Osteocyte (in vitro differentiated cells): ENCODE measurements at regions not wholly inside any gene's neighbourhood (a gene's known extent, or its start where the extent isn't known, plus 50 kb on each side); places are given as distances from the start of the nearest gene placed in this dataset.

ENCODE experiments used
- DNase-seq: peaks from one replicate; pipeline ENCODE4 v3.0.0; 2021; ENCODE audit warnings: mixed read lengths; ENCODE audit not compliant: unreplicated experiment; ENCODE audit errors: extremely low spot score
- H3K27ac Mint-ChIP-seq: one replicate; pipeline ENCODE4 v1.8.0; 2021; ENCODE audit warnings: mild to moderate bottlenecking, mixed read lengths; ENCODE audit not compliant: unreplicated experiment
- H3K27me3 Mint-ChIP-seq: one replicate; pipeline ENCODE4 v1.8.0; 2021; ENCODE audit warnings: mixed read lengths; ENCODE audit not compliant: unreplicated experiment
- H3K36me3 Mint-ChIP-seq: one replicate; pipeline ENCODE4 v1.8.0; 2021; ENCODE audit warnings: mixed read lengths; ENCODE audit not compliant: unreplicated experiment
- H3K4me1 Mint-ChIP-seq: one replicate; pipeline ENCODE4 v1.8.0; 2021; ENCODE audit warnings: mixed read lengths; ENCODE audit not compliant: unreplicated experiment
- H3K4me3 Mint-ChIP-seq: one replicate; pipeline ENCODE4 v1.8.0; 2021; ENCODE audit warnings: mild to moderate bottlenecking, moderate library complexity, mixed read lengths; ENCODE audit not compliant: unreplicated experiment
- H3K9me3 Mint-ChIP-seq: one replicate; pipeline ENCODE4 v1.8.0; 2021; ENCODE audit warnings: mixed read lengths; ENCODE audit not compliant: unreplicated experiment
- CTCF ChIP-seq: fragments of 200-600 bp; sonication (generic); IDR thresholded peaks from 2 replicates; pipeline ENCODE4 v1.5.0; 2021; ENCODE audit warnings: antibody characterized with exemption, mild to moderate bottlenecking, moderate library complexity

GRCh38 chr4:19743115-19743638 is 508.5 kb upstream of the SLIT2 start:
- Mint-ChIP-seq H3K27me3 (no peaks in the 10 kb centered on the region), H3K9me3 (no peaks in the 10 kb centered on the region), H3K27ac (no peak overlapping the region), H3K36me3 (no peaks in the 10 kb centered on the region), H3K4me1 (peaks cover 17% of the 10 kb centered on the region), H3K4me3 (no peak overlapping the region)
- no peak for DNase-seq
- TF ChIP-seq CTCF, result no peak

GRCh38 chr4:19739101-19739651 is 512.5 kb upstream of the SLIT2 start:
- Mint-ChIP-seq H3K27me3 (no peaks in the 10 kb centered on the region), H3K36me3 (no peaks in the 10 kb centered on the region), H3K4me3 (peak overlapping the region; percentile 65), H3K4me1 (peaks cover 23% of the 10 kb centered on the region), H3K27ac (peak overlapping the region; percentile 92), H3K9me3 (peaks cover 2% of the 10 kb centered on the region)
- DNase-seq, result no peak
- no peak for TF ChIP-seq CTCF

GRCh38 chr4:19736968-19737756 is 514.5 kb upstream of the SLIT2 start:
- Mint-ChIP-seq H3K36me3 (no peaks in the 10 kb centered on the region), H3K4me1 (peaks cover 23% of the 10 kb centered on the region), H3K27me3 (no peaks in the 10 kb centered on the region), H3K4me3 (no peak overlapping the region), H3K9me3 (peaks cover 4% of the 10 kb centered on the region), H3K27ac (no peak overlapping the region)
- TF ChIP-seq CTCF, result no peak
- no peak for DNase-seq

GRCh38 chr4:19735012-19735411 is 516.7 kb upstream of the SLIT2 start:
- no peak for DNase-seq
- Mint-ChIP-seq H3K36me3 (no peaks in the 10 kb centered on the region), H3K9me3 (peaks cover 10% of the 10 kb centered on the region), H3K27ac (no peak overlapping the region), H3K4me1 (peaks cover 27% of the 10 kb centered on the region), H3K27me3 (no peaks in the 10 kb centered on the region), H3K4me3 (no peak overlapping the region)
- no peak for TF ChIP-seq CTCF

- TF ChIP-seq CTCF, result no peak
- peaks cover 20% of the 10 kb centered on the region for H3K4me1 Mint-ChIP-seq
- H3K36me3 Mint-ChIP-seq, result no peaks in the 10 kb centered on the region
- H3K9me3 Mint-ChIP-seq, result peaks cover 21% of the 10 kb centered on the region
- peak overlapping the region; percentile 82 for H3K27ac Mint-ChIP-seq
- no peak for DNase-seq
- no peaks in the 10 kb centered on the region for H3K27me3 Mint-ChIP-seq
- no peak overlapping the region for H3K4me3 Mint-ChIP-seq
These were observed 521.6 kb upstream of the SLIT2 start for GRCh38 chr4:19729886-19730651.
